ENCODE measurements at regions not wholly inside any gene's neighbourhood (a gene's known extent, or its start where the extent isn't known, plus 50 kb on each side); places are given as distances from the start of the nearest gene placed in this dataset.

DNA sequence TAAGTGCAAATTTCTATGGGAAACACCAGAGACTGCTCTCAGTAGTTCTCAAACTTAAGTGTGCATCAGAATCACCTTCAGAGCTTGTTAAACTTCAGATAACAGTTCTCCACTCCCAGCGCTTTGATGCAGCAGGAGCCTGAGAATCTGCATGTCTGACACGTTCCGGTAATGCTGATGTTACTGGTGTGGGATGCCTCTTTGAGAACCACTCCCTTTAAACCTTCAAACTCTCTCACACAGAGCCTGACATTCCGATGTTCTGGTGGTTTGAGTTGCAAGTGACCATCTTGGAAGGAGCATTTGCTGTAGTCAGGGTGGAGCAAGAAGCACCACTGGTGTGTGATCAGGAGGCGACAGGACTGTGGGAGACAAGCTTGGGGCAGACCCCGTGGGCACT lies 57.9 kb downstream of the OTOR start:
- no peak for TF ChIP-seq FOXP2 (optimal IDR thresholded peaks at IDR 0.05; ENCODE audit: borderline replicate concordance, extremely low read depth, extremely low read length, insufficient read depth)
- no peak for TF ChIP-seq SIN3A (IDR thresholded peaks at IDR 0.05; ENCODE audit: borderline replicate concordance, insufficient read depth, low read length)
- no peak for TF ChIP-seq TAF1 (IDR thresholded peaks at IDR 0.05; ENCODE audit: borderline replicate concordance, insufficient read depth, low read length)
- TF ChIP-seq, protein P1, sequence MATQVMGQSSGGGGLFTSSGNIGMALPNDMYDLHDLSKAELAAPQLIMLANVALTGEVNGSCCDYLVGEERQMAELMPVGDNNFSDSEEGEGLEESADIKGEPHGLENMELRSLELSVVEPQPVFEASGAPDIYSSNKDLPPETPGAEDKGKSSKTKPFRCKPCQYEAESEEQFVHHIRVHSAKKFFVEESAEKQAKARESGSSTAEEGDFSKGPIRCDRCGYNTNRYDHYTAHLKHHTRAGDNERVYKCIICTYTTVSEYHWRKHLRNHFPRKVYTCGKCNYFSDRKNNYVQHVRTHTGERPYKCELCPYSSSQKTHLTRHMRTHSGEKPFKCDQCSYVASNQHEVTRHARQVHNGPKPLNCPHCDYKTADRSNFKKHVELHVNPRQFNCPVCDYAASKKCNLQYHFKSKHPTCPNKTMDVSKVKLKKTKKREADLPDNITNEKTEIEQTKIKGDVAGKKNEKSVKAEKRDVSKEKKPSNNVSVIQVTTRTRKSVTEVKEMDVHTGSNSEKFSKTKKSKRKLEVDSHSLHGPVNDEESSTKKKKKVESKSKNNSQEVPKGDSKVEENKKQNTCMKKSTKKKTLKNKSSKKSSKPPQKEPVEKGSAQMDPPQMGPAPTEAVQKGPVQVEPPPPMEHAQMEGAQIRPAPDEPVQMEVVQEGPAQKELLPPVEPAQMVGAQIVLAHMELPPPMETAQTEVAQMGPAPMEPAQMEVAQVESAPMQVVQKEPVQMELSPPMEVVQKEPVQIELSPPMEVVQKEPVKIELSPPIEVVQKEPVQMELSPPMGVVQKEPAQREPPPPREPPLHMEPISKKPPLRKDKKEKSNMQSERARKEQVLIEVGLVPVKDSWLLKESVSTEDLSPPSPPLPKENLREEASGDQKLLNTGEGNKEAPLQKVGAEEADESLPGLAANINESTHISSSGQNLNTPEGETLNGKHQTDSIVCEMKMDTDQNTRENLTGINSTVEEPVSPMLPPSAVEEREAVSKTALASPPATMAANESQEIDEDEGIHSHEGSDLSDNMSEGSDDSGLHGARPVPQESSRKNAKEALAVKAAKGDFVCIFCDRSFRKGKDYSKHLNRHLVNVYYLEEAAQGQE (IDR thresholded peaks at IDR 0.05; ENCODE audit: insufficient read depth in 1 of 2, low read depth in 2 of 2, low read length in 2 of 2): no peak
- no peak for TF ChIP-seq POLR2AphosphoS5 (IDR thresholded peaks at IDR 0.05; ENCODE audit: low read depth, low read length)

DNA sequence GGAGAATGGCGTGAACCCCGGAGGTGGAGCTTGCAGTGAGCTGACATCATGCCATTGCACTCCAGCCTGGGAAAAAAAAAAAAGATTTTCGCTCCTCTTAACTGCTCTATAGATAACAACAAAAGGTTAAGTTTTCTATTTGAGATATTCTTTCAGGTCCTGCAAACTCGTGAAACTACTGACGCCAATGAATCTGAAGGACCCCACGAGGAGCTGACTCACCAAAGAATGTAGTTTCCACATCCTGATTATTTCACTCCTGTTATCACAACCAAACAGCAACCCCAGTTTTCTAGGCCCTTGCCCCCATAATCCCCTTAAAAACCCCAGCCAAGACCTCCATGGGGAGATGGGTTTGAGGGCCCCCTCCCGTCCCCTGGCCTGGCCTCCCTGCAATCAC lies 58.7 kb downstream of the OTOR start:
- TF ChIP-seq SIN3A (IDR thresholded peaks at IDR 0.05; ENCODE audit: borderline replicate concordance, insufficient read depth, low read length) (no peak), TAF1 (IDR thresholded peaks at IDR 0.05; ENCODE audit: borderline replicate concordance, insufficient read depth, low read length) (no peak), POLR2AphosphoS5 (IDR thresholded peaks at IDR 0.05; ENCODE audit: low read depth, low read length) (no peak), FOXP2 (optimal IDR thresholded peaks at IDR 0.05; ENCODE audit: borderline replicate concordance, extremely low read depth, extremely low read length, insufficient read depth) (no peak)
- TF ChIP-seq, protein P1 (IDR thresholded peaks at IDR 0.05; ENCODE audit: insufficient read depth in 1 of 2, low read depth in 2 of 2, low read length in 2 of 2): no peak

DNA sequence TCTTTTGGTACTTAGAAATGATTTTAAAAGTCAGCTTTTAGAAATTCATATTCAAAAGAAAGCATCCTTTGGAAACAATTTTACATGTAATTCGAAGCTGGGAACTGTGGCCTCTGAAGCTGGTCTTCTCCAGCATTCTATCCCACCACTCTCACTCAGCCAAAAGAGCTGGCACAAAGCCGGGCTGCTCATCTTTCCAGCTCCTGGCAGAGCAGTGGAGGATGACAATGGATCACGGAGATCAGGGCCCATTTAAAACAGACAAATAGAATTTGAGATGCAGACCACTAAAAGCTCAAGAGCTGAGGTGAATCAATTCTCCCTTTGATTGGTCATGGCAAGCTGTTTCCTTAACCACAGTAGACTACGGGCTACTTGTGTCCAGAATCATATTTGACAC lies 60.6 kb downstream of the OTOR start:
- TF ChIP-seq SIN3A (IDR thresholded peaks at IDR 0.05; ENCODE audit: borderline replicate concordance, insufficient read depth, low read length): no peak
- TF ChIP-seq TAF1 (IDR thresholded peaks at IDR 0.05; ENCODE audit: borderline replicate concordance, insufficient read depth, low read length): no peak
- no peak for TF ChIP-seq FOXP2 (optimal IDR thresholded peaks at IDR 0.05; ENCODE audit: borderline replicate concordance, extremely low read depth, extremely low read length, insufficient read depth)
- TF ChIP-seq, protein P1 (IDR thresholded peaks at IDR 0.05; ENCODE audit: insufficient read depth in 1 of 2, low read depth in 2 of 2, low read length in 2 of 2): no peak
- no peak for TF ChIP-seq POLR2AphosphoS5 (IDR thresholded peaks at IDR 0.05; ENCODE audit: low read depth, low read length)

DNA sequence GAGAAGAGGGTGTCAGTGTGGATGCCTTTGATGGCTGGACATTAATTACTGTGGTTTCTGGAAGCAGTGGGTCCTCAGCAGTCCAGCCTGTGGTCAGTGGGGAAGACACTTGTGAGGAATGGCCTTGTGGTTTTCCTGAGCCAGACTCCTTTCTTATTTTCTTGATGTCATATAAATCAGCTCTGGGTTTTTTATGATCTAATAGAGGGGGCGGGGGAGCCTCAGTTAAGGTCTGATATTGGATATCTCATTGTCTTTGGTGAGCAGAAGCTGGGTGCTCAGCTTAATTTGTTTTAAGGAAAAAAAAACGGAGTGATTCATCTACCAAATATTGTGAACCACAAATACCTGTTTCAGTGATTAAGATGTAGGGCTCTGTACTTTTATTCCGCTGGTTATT lies 62.1 kb downstream of the OTOR start:
- TF ChIP-seq TAF1 (IDR thresholded peaks at IDR 0.05; ENCODE audit: borderline replicate concordance, insufficient read depth, low read length): no peak
- no peak for TF ChIP-seq SIN3A (IDR thresholded peaks at IDR 0.05; ENCODE audit: borderline replicate concordance, insufficient read depth, low read length)

DNA sequence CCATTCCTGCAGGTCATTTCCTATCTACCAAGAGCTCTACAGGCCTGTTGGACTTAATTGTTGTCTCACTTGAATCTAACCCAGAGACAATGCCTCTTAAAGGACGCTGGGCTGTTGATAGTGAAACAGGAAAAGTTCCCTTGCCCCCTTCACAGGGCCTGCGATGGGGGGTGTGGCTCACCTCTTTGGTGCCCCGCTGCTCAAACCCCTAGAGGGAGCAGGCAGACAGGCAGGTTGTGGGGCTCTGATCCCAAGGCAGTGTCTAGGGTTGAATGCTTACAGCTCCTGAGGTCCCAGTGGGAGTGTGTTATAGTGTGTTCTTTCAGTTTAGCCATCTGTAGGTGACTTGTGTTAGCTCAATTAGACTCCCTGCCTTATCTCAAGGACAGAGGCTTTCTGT lies 68.0 kb downstream of the OTOR start:
- TF ChIP-seq, protein P1 (IDR thresholded peaks at IDR 0.05; ENCODE audit: insufficient read depth in 1 of 2, low read depth in 2 of 2, low read length in 2 of 2): no peak
- TF ChIP-seq SIN3A (IDR thresholded peaks at IDR 0.05; ENCODE audit: borderline replicate concordance, insufficient read depth, low read length): no peak

Data from PFSK-1 (cell line).